Heart left ventricle (tissue), 13 donors: ENCODE measurements at regions not wholly inside any gene's neighbourhood (a gene's known extent, or its start where the extent isn't known, plus 50 kb on each side); places are given as distances from the start of the nearest gene placed in this dataset.

Experiments used
- CTCF ChIP-seq, 12 donors: fragments of 200-600 bp; sonication (generic) in 4 of 12; IDR thresholded peaks; one replicate each; pipeline versions ENCODE4 v1.5.0 to v1.8.0; 2018 to 2022; ENCODE audit warnings: antibody characterized with exemption in 12 of 12, mild to moderate bottlenecking in 5 of 12
- POLR2A ChIP-seq, 2 donors: fragments of 450-650 bp; IDR thresholded peaks; one replicate each; pipeline ENCODE4 v1.6.1; 2017; ENCODE audit warnings: antibody characterized with exemption in 2 of 2, mild to moderate bottlenecking in 2 of 2, moderate library complexity in 2 of 2
- donor health status: ischemic (EF 13 %, LVEDD 7.1; RV severe dilation, severe dysfunction).
- donor health status: DM: no; HTN: yes; CAD: no.
- donor health status: DM: no; HTN: no; CAD: no.
- donor health status: ischemic (EF 25% LVEDD 6.9; RV normal size, moderate dysfunction).
- donor health status: ischemic (EF 25% LVEDD 5.7; RV mildly dilated, moderate dysfunction).
- donor health status: ischemic (EF 35%, LVEDD 5.7; RV mildly dilated, moderate dysfunction).
- donor health status: nonischemic (EF 11% LVEDD 7.7; RV severe dilation, severe dysfunction).
- donor health status: DM: yes; HTN: yes; CAD: no.
- donor health status: PGD.
- donor health status: ischemic (EF 29% LVEDD 5.4; RV normal size, mild dysfunction).
- donor health status: nonischemic (EF 23%, LVEDD 6.1; RV moderate dilation, normal function).

GRCh38 chrX:35015621-35016020 is 73.0 kb downstream of the FAM47B start:
- no peak for TF ChIP-seq CTCF (IDR thresholded peaks at IDR 0.05)
- TF ChIP-seq POLR2A (IDR thresholded peaks at IDR 0.05), result no peak
